ENCODE measurements at regions not wholly inside any gene's neighbourhood (a gene's known extent, or its start where the extent isn't known, plus 50 kb on each side); places are given as distances from the start of the nearest gene placed in this dataset.
"Not testable (repeated sequence)": the region's sequence is repeated elsewhere in the genome, so short reads cannot be mapped to it uniquely, and the experiment has no call there.

DNA sequence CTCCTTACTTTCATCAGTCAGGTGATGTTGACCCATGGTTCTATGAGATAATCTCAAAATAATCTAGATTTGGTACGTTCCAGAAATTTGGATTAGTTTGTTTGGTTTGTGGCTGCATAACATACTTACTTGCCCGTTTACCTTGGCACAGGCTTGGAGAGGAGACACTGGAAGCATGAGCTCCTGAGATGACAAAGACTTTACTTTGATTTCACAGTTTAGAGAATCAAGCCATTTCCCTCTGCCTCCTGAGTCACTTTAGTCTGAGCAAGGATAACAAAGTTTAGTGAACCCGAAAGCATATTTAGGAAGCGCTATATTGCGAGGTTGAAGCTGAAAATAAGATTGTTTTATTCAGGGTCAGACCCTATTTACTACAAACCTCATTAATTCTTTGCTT is 643.4 kb downstream of the QKI start:
- Histone ChIP-seq H3K4me3 (ENCODE audit: low read length) (no peak overlapping the region), H2AFZ (ENCODE audit: low read depth, low read length) (no peak overlapping the region), H3K27me3 (ENCODE audit: insufficient read depth, low read length) (no peaks in the 10 kb centered on the region), H3K36me3 (ENCODE audit: insufficient read depth, low read length) (no peaks in the 10 kb centered on the region), H3K4me1 (ENCODE audit: insufficient read depth, low read length) (no peaks in the 10 kb centered on the region), H3K9me3 (ENCODE audit: low read length) (peaks cover 3% of the 10 kb centered on the region)

DNA sequence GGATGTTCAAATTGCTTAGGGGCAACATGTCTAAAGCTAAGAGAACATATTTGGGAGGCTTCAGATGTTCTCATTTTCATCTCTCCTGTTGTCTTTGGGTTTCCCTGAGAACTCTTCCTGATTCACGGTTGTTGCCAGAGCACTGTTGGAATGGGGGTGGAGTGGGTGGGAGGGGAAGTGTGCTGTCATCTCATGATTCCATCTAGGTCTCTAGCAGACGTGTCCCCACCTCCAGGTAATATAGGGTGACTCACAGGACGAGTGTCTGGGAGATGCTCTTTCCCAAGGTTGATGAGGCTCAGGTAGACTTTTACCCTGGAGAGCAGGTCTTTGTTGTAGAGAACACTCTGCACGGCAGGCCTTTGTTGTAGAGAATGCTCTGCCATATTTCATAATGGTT is 636.9 kb downstream of the QKI start:
- Histone ChIP-seq H3K36me3 (ENCODE audit: insufficient read depth, low read length) (no peaks in the 10 kb centered on the region), H3K4me1 (ENCODE audit: insufficient read depth, low read length) (no peaks in the 10 kb centered on the region), H3K27me3 (ENCODE audit: insufficient read depth, low read length) (no peaks in the 10 kb centered on the region), H3K4me3 (ENCODE audit: low read length) (no peak overlapping the region), H3K9me3 (ENCODE audit: low read length) (no peaks in the 10 kb centered on the region), H2AFZ (ENCODE audit: low read depth, low read length) (no peak overlapping the region)

DNA sequence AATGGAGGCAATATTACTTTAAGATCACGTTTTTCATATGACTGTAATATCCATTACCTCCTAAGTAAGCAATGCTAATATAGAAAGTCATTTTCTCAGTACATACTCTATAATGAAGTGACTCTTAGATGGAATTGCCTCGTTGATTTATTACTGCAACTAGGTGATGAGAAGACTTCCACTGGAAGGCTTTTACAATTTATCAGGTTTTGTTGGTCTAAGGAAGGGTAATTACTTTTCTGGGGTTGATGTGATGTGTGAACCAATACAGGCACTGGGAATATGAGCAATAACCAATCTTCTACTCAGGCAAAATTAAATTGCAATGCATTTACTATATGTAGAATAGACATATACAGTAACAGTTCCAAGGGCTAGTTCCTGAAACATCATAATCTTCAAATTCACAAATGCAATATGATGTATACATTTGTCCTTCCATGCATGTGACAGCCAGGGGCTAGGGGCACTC is 635.0 kb downstream of the QKI start:
- no peaks in the 10 kb centered on the region for H3K4me1 ChIP-seq (ENCODE audit: insufficient read depth, low read length)
- H3K9me3 ChIP-seq (ENCODE audit: low read length), result peaks cover 1% of the 10 kb centered on the region
- H3K36me3 ChIP-seq (ENCODE audit: insufficient read depth, low read length), result no peaks in the 10 kb centered on the region
- no peak overlapping the region for H2AFZ ChIP-seq (ENCODE audit: low read depth, low read length)
- H3K4me3 ChIP-seq (ENCODE audit: low read length), result no peak overlapping the region
- no peaks in the 10 kb centered on the region for H3K27me3 ChIP-seq (ENCODE audit: insufficient read depth, low read length)

DNA sequence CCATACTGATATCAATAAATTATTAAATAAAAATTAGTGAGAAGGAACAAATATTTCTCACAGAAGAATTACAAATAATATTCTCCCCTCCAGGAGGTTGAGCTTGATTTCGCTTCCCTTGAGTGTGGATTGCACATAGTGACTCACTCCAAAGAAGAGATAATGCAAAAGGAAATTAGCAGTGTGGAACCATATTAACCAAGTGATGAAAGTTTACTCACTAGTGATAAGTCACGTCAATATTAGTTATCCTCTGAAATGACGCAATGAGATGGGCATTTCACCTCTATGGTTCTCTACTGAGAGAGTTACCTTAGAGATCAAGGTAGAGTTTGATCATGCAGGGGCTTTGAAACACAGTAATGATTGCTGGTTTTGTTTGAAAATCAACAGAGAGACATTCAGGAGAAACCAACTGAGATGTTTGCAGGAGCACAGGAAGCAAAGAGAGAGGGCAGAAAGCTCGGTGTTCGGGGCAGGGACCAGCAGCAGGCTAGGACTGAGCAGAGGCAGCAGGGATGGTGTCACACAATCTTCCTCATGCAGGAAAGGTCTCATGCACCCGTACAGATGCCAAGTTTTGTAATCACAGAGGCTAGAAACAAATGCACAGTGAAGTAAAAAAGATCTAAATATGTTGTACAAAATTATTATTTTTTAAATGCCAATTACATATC is 634.5 kb downstream of the QKI start:
- no peaks in the 10 kb centered on the region for H3K27me3 ChIP-seq (ENCODE audit: insufficient read depth, low read length)
- H2AFZ ChIP-seq (ENCODE audit: low read depth, low read length), result no peak overlapping the region
- H3K36me3 ChIP-seq (ENCODE audit: insufficient read depth, low read length), result no peaks in the 10 kb centered on the region
- H3K4me1 ChIP-seq (ENCODE audit: insufficient read depth, low read length), result no peaks in the 10 kb centered on the region
- peaks cover 1% of the 10 kb centered on the region for H3K9me3 ChIP-seq (ENCODE audit: low read length)
- no peak overlapping the region for H3K4me3 ChIP-seq (ENCODE audit: low read length)

DNA sequence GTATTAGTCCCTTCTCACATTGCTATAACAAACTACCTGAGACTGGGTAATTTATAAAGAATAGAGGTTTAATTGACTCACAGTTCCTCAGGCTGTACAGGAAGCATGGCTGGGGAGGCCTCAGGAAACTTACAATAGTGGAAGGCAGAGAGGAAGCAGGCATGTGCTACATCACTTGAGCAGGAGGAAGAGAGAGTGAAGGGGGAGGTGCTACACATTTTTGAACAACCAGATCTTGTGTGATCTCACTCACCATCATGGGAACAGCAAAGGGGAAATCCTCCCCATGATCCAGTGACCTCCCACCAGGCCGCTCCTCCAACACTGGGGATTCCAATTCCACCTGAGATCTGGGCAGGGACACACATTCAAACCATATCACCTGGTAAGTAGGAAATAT is 630.6 kb downstream of the QKI start:
- no peaks in the 10 kb centered on the region for H3K36me3 ChIP-seq (ENCODE audit: insufficient read depth, low read length)
- H2AFZ ChIP-seq (ENCODE audit: low read depth, low read length), result no peak overlapping the region
- no peak overlapping the region for H3K4me3 ChIP-seq (ENCODE audit: low read length)
- H3K4me1 ChIP-seq (ENCODE audit: insufficient read depth, low read length), result no peaks in the 10 kb centered on the region
- no peaks in the 10 kb centered on the region for H3K27me3 ChIP-seq (ENCODE audit: insufficient read depth, low read length)
- peaks cover 9% of the 10 kb centered on the region for H3K9me3 ChIP-seq (ENCODE audit: low read length)

DNA sequence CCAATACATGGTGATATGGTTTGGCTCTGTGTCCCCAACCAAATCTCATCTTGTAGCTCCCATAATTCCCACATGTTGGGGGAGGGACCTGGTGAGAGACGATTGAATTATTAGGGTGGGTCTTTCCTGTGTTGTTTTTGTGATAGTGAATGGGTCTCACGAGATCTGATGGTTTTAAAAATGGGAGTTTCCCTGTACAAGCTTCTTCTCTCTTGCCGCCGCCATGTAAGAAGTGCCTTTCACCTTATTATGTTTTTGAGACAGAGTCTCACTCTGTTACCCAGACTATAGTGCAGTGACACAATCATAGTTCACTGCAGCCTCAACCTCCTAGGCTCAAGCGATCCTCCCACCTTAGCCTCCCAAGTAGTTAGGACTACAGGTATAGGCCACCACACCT is 629.1 kb downstream of the QKI start:
- H3K27me3 ChIP-seq (ENCODE audit: insufficient read depth, low read length); H3K4me3 ChIP-seq (ENCODE audit: low read length); H3K36me3 ChIP-seq (ENCODE audit: insufficient read depth, low read length); H3K4me1 ChIP-seq (ENCODE audit: insufficient read depth, low read length); H2AFZ ChIP-seq (ENCODE audit: low read depth, low read length): not testable (repeated sequence)
- H3K9me3 ChIP-seq (ENCODE audit: low read length), result peaks cover 13% of the 10 kb centered on the region

DNA sequence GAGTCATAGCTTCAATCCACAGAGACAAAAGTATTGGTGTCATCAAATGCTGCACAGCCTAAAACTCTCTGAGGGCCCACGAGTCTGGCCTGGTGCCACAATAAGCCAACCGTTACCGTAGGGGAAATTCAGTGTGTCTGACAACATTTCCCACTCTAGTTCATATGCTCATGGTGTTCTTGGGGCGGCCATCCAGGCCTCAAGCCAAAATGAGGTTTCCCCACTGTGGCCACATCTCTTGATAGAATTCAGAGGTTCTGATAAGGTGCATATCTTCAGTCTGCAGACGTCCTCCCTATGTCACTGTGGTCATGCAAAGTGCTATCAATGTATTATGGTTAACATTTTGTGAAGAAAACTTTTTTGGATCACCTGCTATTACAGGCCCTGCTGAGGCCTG is 627.7 kb downstream of the QKI start:
- Histone ChIP-seq H3K4me3 (ENCODE audit: low read length) (no peak overlapping the region), H3K9me3 (ENCODE audit: low read length) (peaks cover 13% of the 10 kb centered on the region), H3K27me3 (ENCODE audit: insufficient read depth, low read length) (no peaks in the 10 kb centered on the region), H3K4me1 (ENCODE audit: insufficient read depth, low read length) (peaks cover under 1% of the 10 kb centered on the region), H2AFZ (ENCODE audit: low read depth, low read length) (no peak overlapping the region), H3K36me3 (ENCODE audit: insufficient read depth, low read length) (no peaks in the 10 kb centered on the region)

DNA sequence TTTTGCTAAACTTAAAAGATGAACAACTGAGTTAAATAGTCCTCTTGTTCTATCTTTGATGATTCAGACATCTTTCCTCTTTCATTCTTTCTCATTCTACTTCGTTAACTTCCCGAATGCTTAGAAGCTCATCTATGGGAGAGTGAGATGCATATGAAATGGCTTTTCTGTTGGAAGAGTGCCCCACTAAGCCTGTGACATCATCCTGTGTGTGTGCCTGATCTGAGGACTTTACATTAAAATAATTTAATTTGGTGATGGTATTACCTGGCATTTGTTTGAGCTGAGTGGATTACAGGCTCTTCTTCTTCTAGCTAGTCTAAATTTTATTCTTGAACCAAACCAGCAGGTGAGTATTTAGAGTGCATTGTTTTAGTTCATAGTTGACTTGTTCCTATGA is 626.5 kb downstream of the QKI start:
- peaks cover 9% of the 10 kb centered on the region for H3K4me1 ChIP-seq (ENCODE audit: insufficient read depth, low read length)
- no peaks in the 10 kb centered on the region for H3K36me3 ChIP-seq (ENCODE audit: insufficient read depth, low read length)
- no peak overlapping the region for H3K4me3 ChIP-seq (ENCODE audit: low read length)
- no peaks in the 10 kb centered on the region for H3K27me3 ChIP-seq (ENCODE audit: insufficient read depth, low read length)
- H2AFZ ChIP-seq (ENCODE audit: low read depth, low read length), result no peak overlapping the region
- H3K9me3 ChIP-seq (ENCODE audit: low read length), result peaks cover 13% of the 10 kb centered on the region

DNA sequence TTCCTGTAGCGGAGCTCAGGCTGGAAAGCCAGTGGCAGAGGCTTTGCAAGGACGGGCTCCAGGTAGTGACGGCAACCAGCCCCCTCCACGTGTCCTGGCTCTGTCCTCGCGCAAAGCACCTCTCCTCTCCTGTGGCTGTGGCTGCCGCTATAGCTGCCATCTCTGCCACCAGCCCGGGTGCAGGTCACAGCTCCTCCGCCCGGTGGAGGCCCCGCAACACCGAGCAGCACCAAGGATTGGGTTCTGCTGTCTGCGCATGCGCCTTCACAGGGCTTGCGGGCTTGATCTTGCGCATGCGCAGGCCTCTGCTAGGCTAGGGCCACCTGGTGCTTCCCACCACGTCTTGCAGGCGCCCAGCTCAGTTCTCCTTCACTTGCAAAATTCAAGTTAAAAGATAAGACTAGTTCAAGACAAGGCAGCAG is 625.4 kb downstream of the QKI start:
- no peaks in the 10 kb centered on the region for H3K36me3 ChIP-seq (ENCODE audit: insufficient read depth, low read length)
- H2AFZ ChIP-seq (ENCODE audit: low read depth, low read length), result no peak overlapping the region
- peaks cover 11% of the 10 kb centered on the region for H3K9me3 ChIP-seq (ENCODE audit: low read length)
- no peak overlapping the region for H3K4me3 ChIP-seq (ENCODE audit: low read length)
- H3K27me3 ChIP-seq (ENCODE audit: insufficient read depth, low read length), result no peaks in the 10 kb centered on the region
- peaks cover 9% of the 10 kb centered on the region for H3K4me1 ChIP-seq (ENCODE audit: insufficient read depth, low read length)

DNA sequence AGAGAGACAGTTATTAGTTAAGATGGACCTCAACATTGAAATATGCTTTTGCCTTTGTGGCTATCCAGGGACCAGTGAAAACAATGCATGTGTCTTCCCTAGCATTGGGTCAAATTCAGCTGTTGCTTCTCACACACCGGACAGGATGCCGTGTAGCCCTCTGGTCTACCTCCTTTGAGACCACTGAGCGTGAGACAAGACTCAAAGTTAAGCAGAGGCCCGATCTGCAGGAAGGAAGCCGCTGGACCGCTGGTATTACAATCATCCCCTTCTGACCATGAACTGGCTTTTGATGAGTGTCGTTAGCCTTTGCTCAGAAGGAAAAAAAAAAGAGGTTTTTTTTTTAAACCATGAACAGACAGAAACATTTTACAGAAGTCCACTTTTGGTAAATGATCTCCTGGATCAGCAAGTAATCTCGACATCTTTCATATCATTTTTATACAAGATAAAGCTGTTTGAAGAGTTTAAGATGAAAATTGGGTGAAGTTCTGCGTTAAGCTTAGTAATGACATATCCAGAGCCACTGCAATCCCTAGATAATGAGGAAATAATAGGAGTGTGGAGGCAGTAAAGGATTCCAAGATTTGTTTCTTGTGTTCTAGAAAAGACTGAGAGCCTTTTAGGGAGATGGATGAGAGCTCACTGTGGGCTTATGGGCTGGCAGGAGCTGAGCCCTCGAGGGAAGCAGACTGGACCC is 622.8 kb downstream of the QKI start:
- Histone ChIP-seq H3K9me3 (ENCODE audit: low read length) (peaks cover 5% of the 10 kb centered on the region), H3K27me3 (ENCODE audit: insufficient read depth, low read length) (no peaks in the 10 kb centered on the region), H2AFZ (ENCODE audit: low read depth, low read length) (no peak overlapping the region), H3K4me1 (ENCODE audit: insufficient read depth, low read length) (peaks cover 9% of the 10 kb centered on the region), H3K4me3 (ENCODE audit: low read length) (no peak overlapping the region), H3K36me3 (ENCODE audit: insufficient read depth, low read length) (no peaks in the 10 kb centered on the region)

DNA sequence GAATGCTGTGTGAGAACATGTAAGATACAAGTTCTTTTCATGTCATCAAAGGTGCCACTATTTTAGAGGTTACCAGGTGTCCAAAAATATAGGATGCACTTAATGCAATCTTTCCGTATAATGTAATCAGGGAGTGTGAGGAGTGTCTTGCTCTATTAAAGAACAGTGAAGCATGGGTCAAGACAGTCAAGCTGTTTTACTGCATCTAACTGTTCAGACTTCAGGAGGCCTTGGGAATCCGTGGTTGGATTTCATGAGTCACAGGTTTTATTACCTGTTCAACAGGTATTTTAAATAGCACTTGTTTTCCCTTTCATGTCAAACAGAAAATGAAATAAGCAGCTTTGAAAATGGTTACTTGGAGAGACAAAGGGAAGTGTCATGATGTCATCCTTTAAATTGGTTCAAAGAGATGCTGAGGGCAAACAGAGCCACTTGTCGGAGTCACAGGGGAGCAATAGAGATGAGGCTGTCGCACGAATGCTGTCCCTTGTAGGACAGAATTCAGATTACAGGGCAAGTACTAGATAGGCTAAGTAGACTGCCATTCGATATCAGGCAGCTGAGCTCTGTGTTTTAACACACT is 621.5 kb downstream of the QKI start:
- peaks cover 9% of the 10 kb centered on the region for H3K4me1 ChIP-seq (ENCODE audit: insufficient read depth, low read length)
- no peaks in the 10 kb centered on the region for H3K36me3 ChIP-seq (ENCODE audit: insufficient read depth, low read length)
- H3K9me3 ChIP-seq (ENCODE audit: low read length), result peaks cover 3% of the 10 kb centered on the region
- H3K4me3 ChIP-seq (ENCODE audit: low read length), result no peak overlapping the region
- H3K27me3 ChIP-seq (ENCODE audit: insufficient read depth, low read length), result no peaks in the 10 kb centered on the region
- no peak overlapping the region for H2AFZ ChIP-seq (ENCODE audit: low read depth, low read length)

DNA sequence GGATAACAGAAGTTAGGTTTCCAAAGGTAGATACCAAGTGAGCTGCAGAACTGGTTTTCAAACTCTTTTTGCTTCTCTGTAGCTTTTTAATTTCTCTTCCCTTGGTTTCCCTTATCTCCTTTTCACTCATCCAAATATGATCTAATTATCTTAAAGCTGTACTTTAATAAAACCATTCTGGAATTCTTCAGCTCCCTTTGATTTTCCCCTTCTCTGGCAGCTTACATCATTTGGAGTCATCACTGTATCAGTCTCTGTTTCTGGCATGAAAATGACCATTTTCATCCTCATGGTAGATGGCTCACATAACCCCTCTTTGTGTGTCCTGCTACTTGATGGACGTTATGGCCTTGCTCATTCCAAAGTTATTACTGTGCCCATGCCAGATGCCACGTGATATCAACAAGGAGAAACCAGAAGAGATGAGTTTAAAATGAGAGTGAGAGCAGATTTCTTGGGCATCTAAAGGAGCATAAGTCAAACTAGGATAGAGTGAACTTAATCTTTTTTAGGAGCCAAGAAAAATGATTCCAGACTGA is 620.2 kb downstream of the QKI start:
- Histone ChIP-seq H3K4me1 (ENCODE audit: insufficient read depth, low read length) (peaks cover 9% of the 10 kb centered on the region), H3K9me3 (ENCODE audit: low read length) (no peaks in the 10 kb centered on the region), H2AFZ (ENCODE audit: low read depth, low read length) (no peak overlapping the region), H3K4me3 (ENCODE audit: low read length) (no peak overlapping the region), H3K36me3 (ENCODE audit: insufficient read depth, low read length) (no peaks in the 10 kb centered on the region), H3K27me3 (ENCODE audit: insufficient read depth, low read length) (no peaks in the 10 kb centered on the region)

DNA sequence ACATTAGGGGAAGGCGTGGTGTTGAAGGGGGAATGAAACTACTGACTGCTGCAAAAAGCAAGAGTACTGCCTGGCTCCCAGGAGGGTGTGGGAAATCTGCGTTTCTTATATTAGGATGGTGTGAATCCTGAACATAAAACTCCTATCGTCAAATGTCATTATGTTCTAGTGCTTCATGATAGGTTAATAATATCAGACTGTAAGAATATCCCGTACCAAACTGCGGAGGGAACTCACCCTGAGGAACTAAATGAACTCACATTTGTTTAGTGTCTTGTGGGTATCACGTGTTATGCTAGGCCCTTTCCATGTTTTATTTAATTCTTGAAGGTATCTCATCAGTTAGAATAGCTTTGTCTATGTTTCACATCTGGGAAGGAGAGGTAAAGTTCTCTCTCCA is 610.7 kb downstream of the QKI start:
- no peaks in the 10 kb centered on the region for H3K4me1 ChIP-seq (ENCODE audit: insufficient read depth, low read length)
- H3K9me3 ChIP-seq (ENCODE audit: low read length), result peaks cover 1% of the 10 kb centered on the region
- no peak overlapping the region for H2AFZ ChIP-seq (ENCODE audit: low read depth, low read length)
- no peaks in the 10 kb centered on the region for H3K27me3 ChIP-seq (ENCODE audit: insufficient read depth, low read length)
- no peak overlapping the region for H3K4me3 ChIP-seq (ENCODE audit: low read length)
- no peaks in the 10 kb centered on the region for H3K36me3 ChIP-seq (ENCODE audit: insufficient read depth, low read length)

All from neuron (in vitro differentiated cells).